ENCODE measurements at regions not wholly inside any gene's neighbourhood (a gene's known extent, or its start where the extent isn't known, plus 50 kb on each side); places are given as distances from the start of the nearest gene placed in this dataset.

DNA sequence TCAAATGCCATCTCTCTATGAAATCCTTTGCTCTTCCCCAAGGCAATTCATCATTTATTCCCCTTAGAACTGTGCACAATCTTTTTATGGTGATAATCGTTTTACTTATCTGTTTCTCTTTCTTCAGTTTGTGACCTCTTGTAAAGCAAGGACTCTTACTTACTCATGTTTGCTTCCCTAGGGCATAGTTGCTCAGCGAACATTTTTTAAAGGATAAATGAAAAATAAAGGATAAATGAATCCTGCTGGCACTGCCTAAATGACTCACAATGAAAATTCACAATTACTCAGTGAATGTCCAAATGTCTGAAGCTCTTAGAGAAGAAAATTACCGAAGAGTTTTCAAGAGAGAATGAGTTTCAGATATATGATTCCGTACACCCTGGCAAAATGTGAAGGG is 671.7 kb downstream of the CDH11 start:
- no peak for DNase-seq

- no peak for DNase-seq
Measured at GRCh38 chr16:64449506-64449905, 672.4 kb downstream of the CDH11 start.

GRCh38 chr16:64445649-64446048 is 676.2 kb downstream of the CDH11 start:
- no peak for DNase-seq

DNA sequence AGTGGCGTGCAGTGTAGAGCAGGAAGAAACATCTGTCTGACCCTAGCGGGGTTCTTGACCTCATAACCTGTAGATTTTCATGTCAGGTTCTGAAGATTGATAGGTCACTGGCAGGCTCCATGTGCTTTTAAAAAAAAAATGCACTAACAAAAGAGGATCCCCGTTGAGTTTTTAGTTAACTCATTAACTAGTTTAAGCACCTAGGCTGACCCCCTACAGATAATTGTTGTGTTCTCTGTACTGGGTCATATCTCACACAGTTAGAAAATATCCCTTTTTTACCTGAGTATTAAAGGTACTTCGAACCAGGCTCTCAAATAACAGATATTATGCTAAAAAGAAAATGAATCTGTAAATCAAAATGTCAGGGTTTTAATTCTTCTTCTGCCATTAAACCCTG is 676.6 kb downstream of the CDH11 start:
- no peak for DNase-seq

DNA sequence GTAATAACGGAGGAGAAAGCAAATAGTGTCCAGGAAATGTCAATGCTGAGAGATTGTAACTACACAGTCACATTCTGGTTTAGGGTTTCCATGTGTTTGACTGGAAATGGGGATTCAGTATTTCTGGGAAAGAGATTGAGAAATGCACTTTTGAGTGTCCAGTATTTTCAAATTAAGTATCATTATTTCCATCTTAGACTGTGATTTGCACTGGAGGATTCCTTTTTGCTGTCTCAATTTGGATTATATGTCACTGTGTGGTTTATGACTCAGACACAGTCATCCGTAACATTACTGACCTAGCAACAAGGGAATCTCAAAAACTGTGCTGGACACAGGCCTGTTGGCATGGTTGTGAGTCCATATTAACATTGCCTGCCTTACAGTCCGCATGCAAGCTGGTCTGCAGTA is 681.4 kb downstream of the CDH11 start:
- no peak for DNase-seq

DNA sequence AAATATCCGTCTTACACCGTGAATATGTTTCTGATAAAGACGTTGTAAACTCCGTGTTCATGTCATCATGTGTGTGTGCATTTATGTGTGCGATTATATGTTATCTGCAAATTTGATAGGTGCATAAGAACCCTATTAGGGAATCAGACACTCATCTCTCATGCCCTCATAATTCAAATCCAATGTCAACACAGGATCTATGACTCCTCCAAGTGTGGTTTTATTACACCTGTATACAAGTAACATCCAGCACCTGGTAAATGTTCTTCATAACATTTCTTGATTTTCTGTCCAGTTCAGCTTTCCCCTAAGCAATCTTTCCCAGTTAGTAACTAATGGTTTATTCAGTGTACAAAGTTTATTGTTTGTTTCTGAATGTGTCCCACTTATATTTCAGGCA is 681.9 kb downstream of the CDH11 start:
- DNase-seq = no peak

GRCh38 chr16:64437706-64438324 is 684.0 kb downstream of the CDH11 start:
- no peak for DNase-seq

GRCh38 chr16:64434526-64435069 is 687.3 kb downstream of the CDH11 start:
- DNase-seq = no peak

DNA sequence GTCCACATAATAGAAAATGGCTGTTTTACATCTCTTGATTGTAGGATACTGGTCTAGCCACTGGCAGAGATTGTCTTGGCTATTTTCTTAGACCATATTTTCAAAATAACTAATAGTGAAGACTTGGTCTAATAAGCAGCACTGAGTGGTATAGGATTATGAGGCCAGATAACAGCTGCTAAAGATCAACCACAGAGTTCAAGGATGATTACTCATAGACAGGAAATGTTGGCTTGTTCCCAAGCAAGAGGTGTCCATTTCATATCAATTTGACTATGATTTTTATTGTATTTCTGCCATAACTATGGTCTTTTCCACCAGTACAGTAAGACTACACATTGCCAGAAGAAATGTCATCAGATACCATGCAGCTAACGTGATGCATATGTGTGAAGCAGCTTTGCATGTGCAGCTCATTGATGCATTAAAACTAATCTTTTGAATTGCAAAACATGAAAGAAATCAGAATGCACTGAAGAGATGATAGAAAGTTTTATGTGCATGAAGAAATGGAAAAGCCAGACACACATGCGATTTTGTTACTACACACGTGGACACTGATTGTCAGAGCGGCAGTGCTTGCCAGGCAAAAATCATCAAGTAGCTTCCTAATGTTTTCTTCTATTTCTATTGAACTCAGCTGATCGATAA is 693.3 kb downstream of the CDH11 start:
- no peak for DNase-seq

GRCh38 chr16:64426131-64426666 is 695.7 kb downstream of the CDH11 start:
- DNase-seq = no peak

DNA sequence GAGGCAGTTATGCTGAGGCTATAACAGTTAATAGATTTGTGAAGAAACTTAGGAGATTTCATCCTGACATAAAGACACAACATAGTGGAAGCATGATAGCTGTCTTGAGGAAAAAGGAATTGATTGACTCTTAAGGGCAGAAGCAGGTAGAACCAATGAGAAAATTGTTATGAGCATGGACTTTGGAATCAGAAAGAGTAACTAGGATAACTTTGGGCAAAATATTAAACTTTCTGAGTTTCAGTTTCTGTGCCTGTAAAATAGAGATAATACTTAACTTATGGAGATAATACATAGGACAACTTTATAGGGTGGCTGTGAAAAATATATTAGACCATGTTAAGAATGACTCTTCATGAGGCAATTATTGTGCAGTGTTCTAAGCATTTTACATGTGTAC is 696.5 kb downstream of the CDH11 start:
- DNase-seq = no peak

DNA sequence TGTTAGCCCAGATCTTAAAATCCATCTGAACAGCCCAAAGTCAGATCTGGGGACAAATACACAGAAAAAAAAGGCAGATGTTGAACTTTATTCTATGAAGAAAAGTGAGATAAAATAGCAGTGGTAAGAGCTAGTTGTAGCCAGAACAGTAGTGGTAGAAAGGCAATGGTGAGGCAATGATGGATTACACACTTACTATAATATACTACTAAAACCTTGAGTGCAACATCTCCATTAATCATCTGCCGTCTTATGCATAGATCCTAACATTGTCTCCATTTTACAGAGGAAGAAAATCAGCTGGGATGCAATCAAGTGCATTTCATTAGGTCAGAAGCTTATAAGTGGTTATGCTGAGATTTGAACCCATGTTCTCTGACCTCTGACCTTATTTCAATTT is 699.6 kb downstream of the CDH11 start:
- DNase-seq = no peak

DNA sequence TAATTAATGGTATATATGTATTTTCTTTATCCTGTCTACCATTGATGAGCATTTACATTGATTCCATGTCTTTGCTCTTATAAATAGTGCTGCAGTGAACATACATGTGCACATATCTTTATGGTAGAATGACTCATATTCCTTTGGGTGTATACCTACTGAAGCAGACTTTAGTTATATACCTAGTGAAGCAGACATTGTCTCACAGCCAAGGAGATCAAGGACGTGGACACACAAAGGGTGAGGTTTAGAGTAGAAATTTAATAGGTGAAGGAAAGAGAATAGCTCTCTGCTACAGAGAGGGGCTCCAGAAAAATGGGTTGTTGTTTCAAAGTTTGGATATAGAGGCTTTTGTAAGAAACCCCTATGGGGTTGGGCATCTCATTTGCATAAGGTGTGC is 700.3 kb downstream of the CDH11 start:
- DNase-seq = no peak

- DNase-seq = no peak
Measured at GRCh38 chr16:64419832-64420231, 702.0 kb downstream of the CDH11 start.

GRCh38 chr16:64417711-64418227 is 704.1 kb downstream of the CDH11 start:
- DNase-seq = no peak

DNA sequence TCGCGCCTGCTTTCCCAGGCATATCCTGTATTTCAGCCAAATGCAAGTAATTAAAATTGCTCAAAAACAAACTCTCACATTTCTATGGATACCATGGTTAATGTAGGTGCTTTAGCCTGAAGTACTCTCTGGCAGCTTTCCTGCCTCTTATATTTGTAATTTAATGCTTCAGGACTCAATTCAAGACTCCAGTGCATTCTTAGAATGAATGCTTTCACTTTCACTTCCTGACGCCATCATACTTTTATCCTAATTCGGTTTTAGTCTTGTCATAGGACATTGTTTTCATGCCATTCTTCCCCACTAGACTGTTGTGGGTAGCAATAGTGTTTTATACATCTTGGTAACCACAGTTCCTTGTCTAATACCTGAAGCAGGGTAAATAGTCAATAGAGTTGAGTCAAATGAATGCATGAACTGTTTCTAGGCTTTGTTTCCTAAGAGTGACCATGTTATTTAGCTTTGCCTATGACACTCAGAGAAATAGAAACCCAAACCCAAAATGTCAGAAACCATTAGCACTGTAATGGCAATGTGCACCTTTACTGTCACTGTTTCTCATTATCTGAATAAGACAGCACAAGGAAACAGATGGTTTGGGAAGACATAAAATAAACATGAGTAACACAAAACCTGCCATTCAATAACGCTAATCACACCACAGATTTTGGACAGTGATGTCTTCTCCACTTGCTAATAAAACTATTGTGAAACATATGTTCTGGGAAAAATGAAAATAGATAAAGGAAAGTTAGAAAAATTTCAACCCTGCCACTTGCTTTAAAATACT is 705.5 kb downstream of the CDH11 start:
- DNase-seq = no peak

GRCh38 chr16:64412578-64413280 is 709.1 kb downstream of the CDH11 start:
- no peak for DNase-seq

DNA sequence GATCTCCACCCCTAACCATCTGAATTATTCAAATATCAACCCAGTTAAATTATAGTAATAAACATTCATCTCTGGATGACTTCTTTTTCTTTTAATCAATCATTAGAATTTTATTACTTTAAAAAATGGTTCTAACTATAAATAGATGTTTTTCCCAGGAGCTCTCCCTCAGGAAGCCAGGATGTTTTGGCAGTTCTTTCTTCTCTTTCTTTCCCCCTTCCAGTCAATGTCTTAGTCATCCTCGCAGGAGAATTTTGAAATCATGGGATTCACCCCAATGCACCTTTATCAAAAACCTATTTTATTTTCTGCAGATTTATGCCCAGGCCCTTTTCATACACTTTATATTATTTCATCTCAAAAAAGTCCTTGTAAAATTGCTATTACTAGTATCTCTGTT is 711.6 kb downstream of the CDH11 start:
- no peak for DNase-seq

- DNase-seq = no peak
Measured at GRCh38 chr16:64409783-64410210, 712.1 kb downstream of the CDH11 start.

- no peak for DNase-seq
Measured at GRCh38 chr16:64408699-64409098, 713.2 kb downstream of the CDH11 start.

DNA sequence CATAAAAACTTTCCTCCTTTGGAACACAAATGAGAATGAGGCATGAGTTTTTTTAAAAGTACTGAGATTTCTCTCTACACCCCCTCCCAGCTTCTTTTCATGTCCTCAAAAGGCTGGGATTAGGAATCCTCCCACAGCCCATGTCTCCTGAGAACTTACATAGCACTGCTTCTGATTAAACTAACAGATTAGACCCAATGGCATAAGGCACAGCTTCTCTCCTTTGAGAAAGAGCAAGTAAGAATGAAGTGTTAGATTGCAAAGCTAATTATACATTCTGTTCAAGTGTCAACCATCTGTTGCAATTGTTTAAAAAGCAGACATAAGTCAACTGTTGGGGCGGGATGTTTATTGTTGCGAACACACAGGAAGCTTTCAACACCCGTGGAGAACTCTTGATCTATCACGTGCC is 715.1 kb downstream of the CDH11 start:
- DNase-seq = no peak

- no peak for DNase-seq
Measured at GRCh38 chr16:64403352-64403751, 718.5 kb downstream of the CDH11 start.

GRCh38 chr16:64398793-64399192 is 723.1 kb downstream of the CDH11 start:
- DNase-seq = no peak

Data from 8988T (cell line).